ENCODE measurements at regions not wholly inside any gene's neighbourhood (a gene's known extent, or its start where the extent isn't known, plus 50 kb on each side); places are given as distances from the start of the nearest gene placed in this dataset.

DNA sequence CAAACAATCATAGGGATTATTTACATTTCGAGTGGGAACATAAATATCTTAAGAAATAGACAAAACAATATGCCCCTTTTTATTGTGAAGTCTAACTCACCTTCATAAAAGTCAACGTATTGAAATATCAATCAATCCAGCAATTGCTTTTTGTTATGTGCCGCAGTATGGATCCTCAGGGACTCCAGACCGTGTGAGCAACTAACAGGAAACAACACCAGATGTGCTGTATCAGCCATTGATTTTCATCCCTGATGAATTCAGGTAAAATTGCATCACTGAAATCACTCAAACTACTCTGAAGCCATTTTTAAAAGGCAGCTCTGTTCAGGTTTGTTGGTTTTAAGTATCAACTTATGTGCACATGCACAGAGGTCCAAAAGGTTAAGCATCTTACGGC is 197.3 kb upstream of the FAT1 start:
- DNase-seq (ENCODE audit: low spot score), result no peak
- TF ChIP-seq, protein P1, sequence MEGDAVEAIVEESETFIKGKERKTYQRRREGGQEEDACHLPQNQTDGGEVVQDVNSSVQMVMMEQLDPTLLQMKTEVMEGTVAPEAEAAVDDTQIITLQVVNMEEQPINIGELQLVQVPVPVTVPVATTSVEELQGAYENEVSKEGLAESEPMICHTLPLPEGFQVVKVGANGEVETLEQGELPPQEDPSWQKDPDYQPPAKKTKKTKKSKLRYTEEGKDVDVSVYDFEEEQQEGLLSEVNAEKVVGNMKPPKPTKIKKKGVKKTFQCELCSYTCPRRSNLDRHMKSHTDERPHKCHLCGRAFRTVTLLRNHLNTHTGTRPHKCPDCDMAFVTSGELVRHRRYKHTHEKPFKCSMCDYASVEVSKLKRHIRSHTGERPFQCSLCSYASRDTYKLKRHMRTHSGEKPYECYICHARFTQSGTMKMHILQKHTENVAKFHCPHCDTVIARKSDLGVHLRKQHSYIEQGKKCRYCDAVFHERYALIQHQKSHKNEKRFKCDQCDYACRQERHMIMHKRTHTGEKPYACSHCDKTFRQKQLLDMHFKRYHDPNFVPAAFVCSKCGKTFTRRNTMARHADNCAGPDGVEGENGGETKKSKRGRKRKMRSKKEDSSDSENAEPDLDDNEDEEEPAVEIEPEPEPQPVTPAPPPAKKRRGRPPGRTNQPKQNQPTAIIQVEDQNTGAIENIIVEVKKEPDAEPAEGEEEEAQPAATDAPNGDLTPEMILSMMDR (IDR thresholded peaks at IDR 0.05; ENCODE audit: extremely low read depth, insufficient read depth, missing control alignments), result no peak
- in situ Hi-C loops (cut with MboI; ENCODE audit: low pct_unique_long_range_greater_than_20kb, low sequenced_read_pairs, unreplicated experiment), result no loop called here

GRCh38 chr4:186924723-186925122 is 201.1 kb upstream of the FAT1 start:
- TF ChIP-seq, protein P1 (IDR thresholded peaks at IDR 0.05; ENCODE audit: extremely low read depth, insufficient read depth, missing control alignments), result no peak
- no peak for DNase-seq (ENCODE audit: low spot score)
- in situ Hi-C loops (cut with MboI; ENCODE audit: low pct_unique_long_range_greater_than_20kb, low sequenced_read_pairs, unreplicated experiment), result no loop called here

GRCh38 chr4:186927624-186928023 is 204.0 kb upstream of the FAT1 start:
- no peak for DNase-seq (ENCODE audit: low spot score)
- in situ Hi-C loops (cut with MboI; ENCODE audit: low pct_unique_long_range_greater_than_20kb, low sequenced_read_pairs, unreplicated experiment), result no loop called here
- TF ChIP-seq, protein P1 (IDR thresholded peaks at IDR 0.05; ENCODE audit: extremely low read depth, insufficient read depth, missing control alignments), result no peak

- no peak for DNase-seq (ENCODE audit: low spot score)
- in situ Hi-C loops (cut with MboI; ENCODE audit: low pct_unique_long_range_greater_than_20kb, low sequenced_read_pairs, unreplicated experiment), result no loop called here
- TF ChIP-seq, protein P1 (IDR thresholded peaks at IDR 0.05; ENCODE audit: extremely low read depth, insufficient read depth, missing control alignments), result no peak
These were observed 206.4 kb upstream of the FAT1 start for GRCh38 chr4:186930024-186930423.

- TF ChIP-seq, protein P1 (IDR thresholded peaks at IDR 0.05; ENCODE audit: extremely low read depth, insufficient read depth, missing control alignments), result no peak
- in situ Hi-C loops (cut with MboI; ENCODE audit: low pct_unique_long_range_greater_than_20kb, low sequenced_read_pairs, unreplicated experiment), result no loop called here
- DNase-seq (ENCODE audit: low spot score), result no peak
These were observed 207.9 kb upstream of the FAT1 start for GRCh38 chr4:186931519-186931918.

GRCh38 chr4:186932196-186932595 is 208.5 kb upstream of the FAT1 start:
- TF ChIP-seq, protein P1 (IDR thresholded peaks at IDR 0.05; ENCODE audit: extremely low read depth, insufficient read depth, missing control alignments), result no peak
- no peak for DNase-seq (ENCODE audit: low spot score)
- in situ Hi-C loops (cut with MboI; ENCODE audit: low pct_unique_long_range_greater_than_20kb, low sequenced_read_pairs, unreplicated experiment), result no loop called here

GRCh38 chr4:186932631-186933187 is 209.1 kb upstream of the FAT1 start:
- in situ Hi-C loops (cut with MboI; ENCODE audit: low pct_unique_long_range_greater_than_20kb, low sequenced_read_pairs, unreplicated experiment), result no loop called here
- TF ChIP-seq, protein P1 (IDR thresholded peaks at IDR 0.05; ENCODE audit: extremely low read depth, insufficient read depth, missing control alignments), result no peak
- DNase-seq (ENCODE audit: low spot score), result no peak

All from GM13977 (cell line).